ENCODE measurements at regions not wholly inside any gene's neighbourhood (a gene's known extent, or its start where the extent isn't known, plus 50 kb on each side); places are given as distances from the start of the nearest gene placed in this dataset.

DNA sequence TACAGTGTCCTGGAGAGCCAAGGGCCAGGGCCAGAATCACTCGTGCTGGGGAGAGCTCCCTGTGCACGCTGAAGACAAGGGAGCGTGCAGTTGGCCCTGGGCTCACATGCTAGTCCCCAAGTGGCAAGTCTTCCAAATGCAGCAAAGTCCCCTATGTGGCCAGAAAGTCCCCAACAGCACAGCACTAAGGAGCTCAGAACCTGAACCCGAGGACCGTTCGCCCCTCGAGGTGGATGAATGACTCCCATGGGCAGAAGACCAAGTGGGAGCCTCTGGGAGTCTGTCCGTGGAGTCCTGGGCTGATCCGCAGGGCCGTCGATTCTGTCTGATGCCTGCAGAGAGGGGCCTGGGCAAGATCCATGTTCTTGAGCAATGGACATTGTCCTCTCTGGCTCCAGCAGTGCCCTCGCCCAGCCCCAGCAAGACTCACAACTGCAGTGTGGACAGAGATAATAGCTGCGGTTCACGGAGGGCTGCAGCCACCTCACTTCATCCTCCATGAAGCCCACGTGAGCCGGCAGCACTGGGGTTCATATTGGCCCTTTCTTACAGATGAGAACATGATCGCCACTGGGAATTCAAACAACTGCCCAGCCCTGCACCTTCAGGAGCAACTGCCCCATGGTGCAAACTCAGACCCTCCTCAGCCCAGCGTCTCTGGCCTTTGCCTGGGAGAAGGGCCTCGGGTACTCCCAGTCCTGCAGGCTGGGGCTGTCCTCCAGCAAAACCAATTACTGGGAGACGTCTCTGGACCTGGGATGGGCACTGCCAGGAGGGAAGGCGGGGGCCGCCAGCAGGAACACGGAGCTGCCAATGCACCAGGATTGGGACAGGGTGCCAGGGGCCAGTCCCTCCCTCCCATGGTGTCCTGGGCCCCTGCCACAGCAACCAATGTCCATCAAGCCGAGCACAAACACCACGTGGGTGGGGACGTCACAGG, 243.7 kb downstream of the NPHP4 start:
- TF ChIP-seq EP300 (IDR thresholded peaks at IDR 0.05; ENCODE audit: borderline replicate concordance) = no peak
- no peak for TF ChIP-seq TCF12 (IDR thresholded peaks at IDR 0.05; ENCODE audit: low read depth)
- TF ChIP-seq USF1 (IDR thresholded peaks at IDR 0.05) = no peak
- no peak for TF ChIP-seq TAF1 (IDR thresholded peaks at IDR 0.05; ENCODE audit: low read depth)
- TF ChIP-seq MAX (IDR thresholded peaks at IDR 0.05) = no peak
- TF ChIP-seq YY1 (IDR thresholded peaks at IDR 0.05; ENCODE audit: low read depth) = no peak

All from Ishikawa (cell line).